Activated CD4-positive, alpha-beta memory T cell treated with anti-CD3 and anti-CD28 coated beads, Interleukin-2, amount 10 ng/mL, durations not matched to agents 7 days and 5 days (primary cell): ENCODE measurements at regions not wholly inside any gene's neighbourhood (a gene's known extent, or its start where the extent isn't known, plus 50 kb on each side); places are given as distances from the start of the nearest gene placed in this dataset.

Experiments used
- CTCF ChIA-PET: fragments of 350-600 bp; sonication (Branson Sonifier 250); formaldehyde crosslinking; loops from one replicate; lab custom pipeline; 2021; ENCODE audit warnings: antibody characterized with exemption, inconsistent platforms; lab: Charles Lee
- POLR2A ChIA-PET: fragments of 350-600 bp; sonication (Branson Sonifier 250); formaldehyde crosslinking; loops from one replicate; lab custom pipeline; 2021; ENCODE audit warnings: antibody characterized with exemption; lab: Charles Lee
- DNase-seq: peaks from one replicate; pipeline ENCODE4 v3.0.0-alpha.2; 2020
- H3K27ac Mint-ChIP-seq: one replicate; pipeline ENCODE4 v1.8.0; 2021; ENCODE audit warnings: mild to moderate bottlenecking, mixed read lengths
- H3K27me3 Mint-ChIP-seq: one replicate; pipeline ENCODE4 v1.8.0; 2021; ENCODE audit warnings: mixed read lengths
- H3K36me3 Mint-ChIP-seq: one replicate; pipeline ENCODE4 v1.8.0; 2021; ENCODE audit warnings: low read depth, mixed read lengths
- H3K4me1 Mint-ChIP-seq: one replicate; pipeline ENCODE4 v1.8.0; 2021; ENCODE audit warnings: mixed read lengths
- H3K4me3 Mint-ChIP-seq: one replicate; pipeline ENCODE4 v1.8.0; 2021; ENCODE audit warnings: mild to moderate bottlenecking, mixed read lengths
- H3K9me3 Mint-ChIP-seq: one replicate; pipeline ENCODE4 v1.8.0; 2021; ENCODE audit warnings: mixed read lengths

DNA sequence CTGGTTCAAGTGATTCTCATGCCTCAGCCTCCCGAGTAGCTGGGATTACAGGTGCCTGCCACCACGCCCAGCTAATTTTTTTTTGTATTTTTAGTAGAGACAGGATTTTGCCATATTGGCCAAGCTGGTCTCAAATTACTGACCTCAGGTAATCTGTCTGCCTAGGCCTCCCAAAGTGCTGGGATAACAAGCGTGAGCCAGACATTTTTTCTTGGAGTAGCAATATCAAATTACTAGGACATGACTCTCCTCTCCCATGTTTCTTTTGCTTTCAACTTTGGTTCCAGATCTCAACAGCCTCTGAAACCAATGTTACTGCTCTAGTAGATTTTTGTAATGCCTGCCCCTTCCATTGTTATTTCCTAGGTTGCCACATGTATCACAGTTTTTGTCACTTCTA, 462.0 kb downstream of the GBE1 start:
- Mint-ChIP-seq H3K36me3 (no peaks in the 10 kb centered on the region), H3K4me1 (no peaks in the 10 kb centered on the region), H3K9me3 (no peaks in the 10 kb centered on the region), H3K27ac (no peak overlapping the region), H3K4me3 (no peak overlapping the region), H3K27me3 (no peaks in the 10 kb centered on the region)
- ChIA-PET POLR2A (no interaction called here), CTCF (no interaction called here)
- no peak for DNase-seq

DNA sequence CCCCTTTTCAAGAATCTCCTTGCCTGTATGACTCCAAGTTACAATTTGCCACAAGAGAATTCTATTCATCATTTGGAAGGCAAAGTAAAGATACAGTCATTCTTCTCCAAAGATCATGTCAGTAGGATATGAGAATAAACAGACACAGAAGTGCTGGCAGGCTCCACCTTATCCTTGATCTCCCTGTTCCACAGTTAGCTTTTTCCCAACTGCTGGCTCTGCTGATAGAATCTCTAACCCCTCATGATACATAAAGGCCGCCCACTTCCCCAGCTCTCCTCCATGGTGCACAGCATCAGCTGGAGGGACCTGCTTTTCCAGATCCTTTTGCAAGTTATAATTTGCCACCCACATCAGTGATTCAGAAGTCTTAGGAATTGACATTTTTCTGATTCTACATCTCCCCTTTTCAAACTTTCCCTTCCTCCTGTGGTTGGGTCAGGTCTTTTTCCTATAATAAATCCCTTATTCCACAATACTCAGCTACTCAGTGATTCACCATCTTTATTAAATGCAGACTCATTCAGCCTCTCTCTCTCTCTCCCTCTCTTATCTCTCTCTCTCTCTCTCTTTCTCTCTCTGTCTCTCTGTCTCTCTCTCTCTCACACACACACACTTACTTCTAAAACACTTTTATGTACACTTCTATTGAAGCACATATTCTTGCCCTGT, 465.4 kb downstream of the GBE1 start:
- POLR2A ChIA-PET, result no interaction called here
- DNase-seq, result no peak

DNA sequence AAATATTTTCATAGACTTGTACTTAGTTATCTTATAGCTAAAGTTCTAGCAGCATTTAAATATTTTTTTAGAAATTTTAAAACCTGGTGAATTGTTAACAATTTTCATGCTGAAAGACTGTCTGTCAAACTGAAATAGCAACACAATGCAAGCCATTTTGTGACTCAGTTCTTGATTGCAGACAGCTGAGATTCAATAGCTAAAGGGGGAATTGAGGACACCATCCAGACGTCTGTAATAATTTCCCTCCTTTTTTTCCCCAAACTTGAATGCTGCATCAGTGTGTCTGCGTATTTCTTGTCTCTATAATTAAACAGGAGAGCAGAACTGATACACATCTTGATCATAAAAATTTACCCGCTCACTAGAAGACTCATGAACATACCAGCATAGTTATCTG, 468.3 kb downstream of the GBE1 start:
- Mint-ChIP-seq H3K4me1 (no peaks in the 10 kb centered on the region), H3K9me3 (peaks cover 2% of the 10 kb centered on the region), H3K27ac (no peak overlapping the region), H3K27me3 (no peaks in the 10 kb centered on the region), H3K36me3 (no peaks in the 10 kb centered on the region), H3K4me3 (no peak overlapping the region)
- ChIA-PET POLR2A (no interaction called here), CTCF (no interaction called here)
- no peak for DNase-seq

More for the DNA sequence above, 465.4 kb downstream of the GBE1 start:
- H3K36me3 Mint-ChIP-seq, result no peaks in the 10 kb centered on the region
- no peak overlapping the region for H3K4me3 Mint-ChIP-seq
- no peak overlapping the region for H3K27ac Mint-ChIP-seq
- CTCF ChIA-PET, result no interaction called here
- no peaks in the 10 kb centered on the region for H3K27me3 Mint-ChIP-seq
- no peaks in the 10 kb centered on the region for H3K4me1 Mint-ChIP-seq
- H3K9me3 Mint-ChIP-seq, result peaks cover 2% of the 10 kb centered on the region

DNA sequence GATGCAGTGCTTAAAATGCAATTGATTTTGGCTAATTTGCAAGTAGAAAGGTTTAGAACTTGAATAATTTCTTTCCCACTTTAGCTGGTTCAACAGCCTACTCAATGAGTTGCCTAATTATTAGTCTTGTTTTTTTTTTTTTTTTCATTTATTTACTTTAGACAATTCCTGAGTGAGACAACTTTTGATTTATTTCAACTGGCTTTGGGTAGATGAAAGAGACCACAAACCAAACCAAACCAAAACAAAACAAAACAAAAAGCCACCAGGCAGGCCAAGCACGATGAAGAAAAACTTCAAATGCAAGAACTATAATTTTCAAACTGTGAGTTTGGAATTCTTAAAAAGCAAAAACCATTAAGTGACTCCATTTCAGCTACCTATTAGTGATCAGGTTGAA, 469.9 kb downstream of the GBE1 start:
- H3K27ac Mint-ChIP-seq, result no peak overlapping the region
- DNase-seq, result no peak
- ChIA-PET POLR2A (no interaction called here), CTCF (no interaction called here)
- H3K27me3 Mint-ChIP-seq, result no peaks in the 10 kb centered on the region
- no peaks in the 10 kb centered on the region for H3K4me1 Mint-ChIP-seq
- no peak overlapping the region for H3K4me3 Mint-ChIP-seq
- peaks cover 2% of the 10 kb centered on the region for H3K9me3 Mint-ChIP-seq
- no peaks in the 10 kb centered on the region for H3K36me3 Mint-ChIP-seq

DNA sequence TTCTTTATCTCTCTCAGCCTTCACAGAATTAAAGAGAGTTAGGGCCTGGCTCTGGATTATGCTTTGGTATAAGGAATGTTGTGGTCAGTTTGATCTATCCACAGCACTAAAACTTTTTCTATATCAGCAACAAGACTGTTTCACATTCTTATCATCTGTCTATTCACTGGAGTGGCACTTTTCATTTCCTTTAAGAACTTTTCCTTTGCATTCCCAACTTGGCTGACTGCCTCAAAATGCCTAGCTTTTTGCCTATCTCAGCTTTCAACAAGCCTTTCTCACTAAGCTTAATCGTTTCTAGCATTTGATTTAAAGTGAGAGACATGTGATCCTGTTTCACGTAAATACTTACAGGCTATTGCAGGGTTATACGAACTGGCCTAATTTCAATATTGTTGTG, 471.8 kb downstream of the GBE1 start:
- ChIA-PET CTCF (interaction anchor here (1.2 kb wide), 1 partner anchor 13 kb away, joined by 3 read pairs; no protein-coding TSS in a partner anchor), POLR2A (no interaction called here)
- Mint-ChIP-seq H3K4me3 (no peak overlapping the region), H3K27me3 (no peaks in the 10 kb centered on the region), H3K9me3 (peaks cover 2% of the 10 kb centered on the region), H3K4me1 (no peaks in the 10 kb centered on the region), H3K27ac (no peak overlapping the region), H3K36me3 (no peaks in the 10 kb centered on the region)
- DNase-seq, result no peak

DNA sequence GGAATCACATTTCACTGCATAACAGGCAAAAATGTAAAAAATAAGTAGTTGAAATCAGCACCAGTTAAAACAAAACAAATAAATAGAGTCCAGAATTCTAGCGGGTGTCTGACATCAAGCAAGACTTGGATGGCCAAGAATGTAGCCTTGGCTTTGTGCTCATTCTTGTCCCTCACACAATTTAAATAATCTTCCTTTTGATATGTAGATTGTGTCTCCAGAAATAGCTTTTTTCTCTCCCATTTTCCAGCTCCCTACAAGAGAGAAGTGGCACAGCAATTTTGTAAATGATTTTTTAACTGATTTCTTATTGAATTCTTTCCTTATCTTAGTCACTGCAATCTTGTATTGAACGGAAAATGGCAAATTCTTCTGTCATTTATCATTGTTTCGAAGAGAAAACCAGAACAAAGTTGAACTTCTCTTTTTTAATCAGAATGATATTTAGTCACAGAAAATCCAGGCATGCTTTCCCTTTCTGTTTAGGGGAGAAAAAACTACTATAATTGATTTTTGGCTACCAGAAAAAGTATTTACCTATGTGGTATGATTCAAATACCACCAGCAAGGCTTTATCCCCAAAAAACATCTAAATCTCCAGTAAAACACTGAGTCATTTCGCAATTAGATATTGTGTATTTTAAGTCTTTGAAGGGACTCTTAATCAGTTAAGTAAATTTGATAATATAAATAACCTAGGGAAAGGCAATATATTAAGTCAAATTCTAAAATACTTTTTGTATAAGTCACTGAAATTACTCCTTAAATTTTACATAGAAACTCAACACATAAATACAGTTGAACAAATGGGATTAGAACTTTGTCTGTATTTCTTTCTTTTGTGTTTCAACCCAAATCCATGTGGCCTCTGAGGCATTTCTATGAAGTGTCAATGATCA, 481.7 kb downstream of the GBE1 start:
- no peaks in the 10 kb centered on the region for H3K27me3 Mint-ChIP-seq
- no peak overlapping the region for H3K4me3 Mint-ChIP-seq
- DNase-seq, result no peak
- CTCF ChIA-PET, result no interaction called here
- POLR2A ChIA-PET, result no interaction called here
- no peaks in the 10 kb centered on the region for H3K4me1 Mint-ChIP-seq
- no peaks in the 10 kb centered on the region for H3K36me3 Mint-ChIP-seq
- no peaks in the 10 kb centered on the region for H3K9me3 Mint-ChIP-seq
- H3K27ac Mint-ChIP-seq, result no peak overlapping the region

DNA sequence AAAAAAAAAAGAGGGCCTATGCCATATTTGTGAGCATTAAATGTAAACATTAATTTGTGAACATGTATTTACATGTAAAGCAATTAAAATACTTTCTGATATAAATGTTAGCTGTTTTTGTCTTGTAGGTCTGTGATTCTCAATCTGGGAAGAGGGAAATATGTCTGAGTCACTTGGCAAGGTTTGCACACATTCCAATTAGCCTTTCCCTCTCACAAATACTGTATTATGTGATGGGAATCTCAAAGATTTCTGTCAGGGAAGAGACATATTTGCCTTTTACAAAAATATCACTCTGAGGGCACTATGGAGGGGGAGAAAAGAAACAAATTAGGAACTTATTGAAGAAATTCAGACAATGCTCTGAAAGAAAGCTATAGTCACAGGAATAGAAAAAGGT, 483.6 kb downstream of the GBE1 start:
- DNase-seq, result no peak
- POLR2A ChIA-PET, result no interaction called here
- Mint-ChIP-seq H3K4me1 (no peaks in the 10 kb centered on the region), H3K27me3 (no peaks in the 10 kb centered on the region), H3K36me3 (no peaks in the 10 kb centered on the region), H3K27ac (no peak overlapping the region), H3K9me3 (no peaks in the 10 kb centered on the region), H3K4me3 (no peak overlapping the region)
- CTCF ChIA-PET, result no interaction called here

DNA sequence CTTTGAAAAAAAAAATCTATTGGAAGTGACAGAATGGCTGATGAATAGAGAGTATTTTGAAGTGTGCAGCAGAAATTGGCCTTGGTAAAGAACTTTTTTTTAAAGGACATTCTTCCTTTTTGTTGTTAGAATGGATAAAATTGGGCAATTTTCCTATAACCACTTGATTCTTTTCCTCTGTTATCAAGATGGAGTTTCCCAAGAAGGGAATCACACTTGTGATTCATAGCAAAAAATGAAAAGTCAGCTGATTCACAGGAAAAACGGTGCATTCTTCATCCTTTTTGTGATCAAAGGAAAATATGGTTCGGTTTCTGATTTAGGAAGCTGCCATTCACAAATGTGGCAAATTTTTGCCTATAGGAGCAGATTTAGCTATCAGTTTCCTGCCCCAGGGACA, 486.8 kb downstream of the GBE1 start:
- Mint-ChIP-seq H3K4me3 (no peak overlapping the region), H3K36me3 (no peaks in the 10 kb centered on the region), H3K27me3 (no peaks in the 10 kb centered on the region), H3K4me1 (no peaks in the 10 kb centered on the region), H3K27ac (no peak overlapping the region), H3K9me3 (no peaks in the 10 kb centered on the region)
- POLR2A ChIA-PET, result no interaction called here
- DNase-seq, result no peak
- CTCF ChIA-PET, result no interaction called here

DNA sequence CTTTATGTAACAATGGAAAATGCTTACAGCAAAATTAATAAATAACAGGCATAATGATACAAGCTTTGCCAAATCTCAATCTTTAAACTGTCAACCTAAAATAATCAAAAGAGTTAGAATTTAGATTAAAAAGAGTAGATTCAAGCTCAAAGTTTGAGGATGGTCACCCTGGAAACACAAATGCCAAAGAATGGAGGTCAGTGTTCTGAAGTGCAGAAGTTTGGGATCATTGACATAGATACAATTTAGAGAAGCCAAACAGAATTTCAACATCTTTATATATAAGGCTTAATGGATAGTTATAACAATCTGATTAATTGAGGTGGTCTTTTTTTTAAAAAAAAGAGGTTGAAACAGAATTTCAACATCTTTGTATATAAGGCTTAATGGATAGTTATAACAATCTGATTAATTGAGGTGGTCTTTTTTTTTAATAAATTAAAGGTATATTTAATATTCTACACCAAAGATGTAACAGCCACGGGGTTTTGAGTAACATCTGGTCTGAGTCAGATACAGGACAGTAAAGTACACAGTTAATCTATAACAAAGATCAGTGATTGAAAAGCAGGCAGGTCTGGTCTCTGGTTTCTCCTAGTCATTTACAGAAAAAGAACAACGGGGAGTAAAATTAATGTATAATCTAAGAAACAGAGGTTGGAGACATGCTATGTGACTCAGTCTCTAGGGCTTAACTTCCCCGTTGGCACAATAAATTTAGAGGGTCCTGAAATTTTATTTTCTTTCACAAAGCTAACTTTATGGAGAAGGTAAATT, 490.7 kb downstream of the GBE1 start:
- no peaks in the 10 kb centered on the region for H3K9me3 Mint-ChIP-seq
- no peak overlapping the region for H3K4me3 Mint-ChIP-seq
- no peaks in the 10 kb centered on the region for H3K36me3 Mint-ChIP-seq
- no peak for DNase-seq
- H3K27ac Mint-ChIP-seq, result no peak overlapping the region
- ChIA-PET POLR2A (no interaction called here), CTCF (no interaction called here)
- H3K4me1 Mint-ChIP-seq, result no peaks in the 10 kb centered on the region
- no peaks in the 10 kb centered on the region for H3K27me3 Mint-ChIP-seq

DNA sequence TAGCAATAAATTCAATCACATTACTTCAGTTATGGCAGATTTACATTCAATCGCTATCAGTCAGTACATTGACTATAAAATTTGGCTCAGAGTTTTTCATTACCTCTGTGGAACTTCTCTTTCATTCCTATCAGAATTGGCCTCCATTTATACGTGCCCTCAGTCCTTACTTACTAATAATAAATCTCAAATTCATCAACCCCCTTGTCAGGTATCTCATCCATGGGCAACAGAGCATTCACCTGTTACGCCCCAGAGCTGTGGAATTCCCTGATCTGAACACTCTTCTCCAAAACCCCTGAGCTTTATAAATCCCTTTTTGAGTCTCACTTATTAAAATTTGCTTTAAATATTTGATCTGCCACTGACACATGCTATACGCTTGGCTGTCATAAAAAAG, 492.9 kb downstream of the GBE1 start:
- POLR2A ChIA-PET, result no interaction called here
- no peak for DNase-seq
- Mint-ChIP-seq H3K9me3 (peaks cover 2% of the 10 kb centered on the region), H3K36me3 (no peaks in the 10 kb centered on the region), H3K4me1 (no peaks in the 10 kb centered on the region), H3K27ac (no peak overlapping the region), H3K27me3 (no peaks in the 10 kb centered on the region), H3K4me3 (no peak overlapping the region)
- CTCF ChIA-PET, result no interaction called here

DNA sequence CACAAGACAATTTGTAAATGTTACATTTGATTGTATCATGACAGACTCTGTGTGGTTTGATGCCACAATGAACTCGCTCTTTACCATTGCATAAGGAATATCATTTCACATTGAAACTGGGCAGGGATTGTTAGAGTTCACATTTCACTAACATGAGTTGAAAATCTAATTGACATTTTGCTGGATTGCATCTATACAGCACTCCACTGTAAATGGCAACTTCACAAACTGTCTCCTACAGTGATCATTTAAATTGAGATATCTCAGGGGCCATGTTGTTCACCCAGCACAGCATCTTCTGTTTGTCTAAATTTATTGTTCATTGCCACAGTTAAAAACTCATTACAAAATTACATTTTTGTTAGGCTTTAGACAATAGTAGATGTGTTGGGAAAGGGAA, 499.4 kb downstream of the GBE1 start:
- ChIA-PET CTCF (no interaction called here), POLR2A (no interaction called here)
- no peak for DNase-seq
- Mint-ChIP-seq H3K9me3 (peaks cover 2% of the 10 kb centered on the region), H3K36me3 (no peaks in the 10 kb centered on the region), H3K27me3 (no peaks in the 10 kb centered on the region), H3K4me3 (no peak overlapping the region), H3K27ac (no peak overlapping the region), H3K4me1 (no peaks in the 10 kb centered on the region)

DNA sequence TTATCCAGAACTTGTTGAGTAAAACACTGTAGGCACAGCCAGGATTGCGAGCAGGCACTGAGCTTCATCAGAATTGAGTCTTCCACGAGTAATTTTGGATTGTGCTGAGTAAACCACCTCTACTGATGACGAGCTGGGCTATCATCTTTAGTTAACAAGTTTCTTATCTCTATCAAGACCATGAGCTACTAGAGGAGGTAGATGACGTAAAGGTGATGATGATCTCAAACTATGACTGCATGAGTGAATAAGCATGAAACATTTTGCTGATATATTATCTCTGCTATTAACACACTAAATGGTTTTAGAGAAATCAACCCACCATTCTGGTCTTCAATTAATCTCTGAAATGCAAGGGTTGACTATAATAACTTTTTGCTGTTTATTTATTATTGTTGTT, 506.0 kb downstream of the GBE1 start:
- Mint-ChIP-seq H3K9me3 (no peaks in the 10 kb centered on the region), H3K36me3 (no peaks in the 10 kb centered on the region), H3K27me3 (no peaks in the 10 kb centered on the region), H3K27ac (no peak overlapping the region), H3K4me1 (no peaks in the 10 kb centered on the region), H3K4me3 (no peak overlapping the region)
- ChIA-PET POLR2A (no interaction called here), CTCF (no interaction called here)
- no peak for DNase-seq

DNA sequence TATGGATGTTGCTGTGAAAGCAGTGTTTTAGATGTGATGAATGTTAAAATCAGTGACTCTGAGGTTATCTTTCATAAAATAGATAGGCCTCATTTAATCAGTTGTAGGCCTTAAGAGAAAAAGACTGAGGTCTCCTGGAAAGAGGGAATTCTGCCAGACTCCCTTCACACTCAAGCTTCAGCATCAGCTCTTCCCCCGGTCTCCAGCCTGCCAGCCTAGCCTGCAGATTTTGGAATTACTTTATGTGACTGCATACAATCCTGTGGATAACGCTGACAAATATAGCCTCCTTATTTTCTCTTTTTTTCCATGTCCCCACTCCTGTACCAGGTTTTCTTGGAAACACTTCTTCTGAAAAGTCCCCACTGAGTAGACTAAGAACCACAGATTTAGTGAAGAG, 510.3 kb downstream of the GBE1 start:
- no peaks in the 10 kb centered on the region for H3K36me3 Mint-ChIP-seq
- H3K4me1 Mint-ChIP-seq, result no peaks in the 10 kb centered on the region
- H3K4me3 Mint-ChIP-seq, result no peak overlapping the region
- CTCF ChIA-PET, result no interaction called here
- POLR2A ChIA-PET, result no interaction called here
- H3K27ac Mint-ChIP-seq, result no peak overlapping the region
- DNase-seq, result no peak
- H3K9me3 Mint-ChIP-seq, result no peaks in the 10 kb centered on the region
- no peaks in the 10 kb centered on the region for H3K27me3 Mint-ChIP-seq
